NCI-H2196 treated with DMSO at 0.1 percent for 48 hours (cell line): ENCODE measurements at regions not wholly inside any gene's neighbourhood (a gene's known extent, or its start where the extent isn't known, plus 50 kb on each side); places are given as distances from the start of the nearest gene placed in this dataset.

Source experiments
- DNase-seq: peaks from one replicate; lab custom pipeline; 2025; ENCODE audit not compliant: unreplicated experiment; lab: John Stamatoyannopoulos, UW

GRCh38 chr3:99373846-99374210 is 264.6 kb upstream of the COL8A1 start:
- no peak for DNase-seq

GRCh38 chr3:99373088-99373845 is 265.1 kb upstream of the COL8A1 start:
- DNase-seq = no peak

DNA sequence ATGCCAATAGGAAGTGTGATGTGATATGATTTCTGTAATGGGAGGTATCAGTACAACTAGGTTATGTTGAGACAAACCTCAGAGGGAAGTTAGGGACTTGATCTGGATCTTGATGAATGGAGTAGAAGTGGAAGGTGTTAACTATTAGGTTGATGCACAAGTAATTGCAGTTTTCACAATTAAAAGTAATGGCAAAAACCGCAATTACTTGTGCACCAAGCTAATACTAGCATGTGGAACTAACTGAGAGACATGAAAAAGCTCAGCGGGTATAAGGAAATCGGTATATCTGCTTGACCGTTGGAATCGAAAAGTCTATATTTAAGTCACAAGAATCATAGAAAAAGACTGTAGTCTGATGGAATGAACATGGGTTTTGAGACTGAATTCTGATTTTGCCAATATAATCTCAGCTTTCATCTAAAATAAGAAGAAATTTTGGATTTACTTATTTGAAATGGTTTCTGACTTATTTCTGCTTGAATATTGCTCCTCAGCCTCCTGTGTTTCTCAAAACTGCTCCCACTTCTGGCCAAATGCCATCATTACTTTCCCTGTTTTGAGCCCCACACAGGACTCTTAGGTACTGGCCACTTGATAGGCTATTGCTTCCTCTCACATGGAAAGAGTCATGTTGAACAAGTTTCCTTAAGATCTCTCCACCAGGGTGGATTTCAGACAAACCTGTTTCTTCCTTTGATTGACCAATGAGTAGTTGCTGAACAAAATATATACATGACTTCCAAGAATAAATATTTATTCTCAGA is 271.5 kb upstream of the COL8A1 start:
- DNase-seq = no peak

- no peak for DNase-seq
These were observed 272.4 kb upstream of the COL8A1 start for GRCh38 chr3:99365979-99366378.

DNA sequence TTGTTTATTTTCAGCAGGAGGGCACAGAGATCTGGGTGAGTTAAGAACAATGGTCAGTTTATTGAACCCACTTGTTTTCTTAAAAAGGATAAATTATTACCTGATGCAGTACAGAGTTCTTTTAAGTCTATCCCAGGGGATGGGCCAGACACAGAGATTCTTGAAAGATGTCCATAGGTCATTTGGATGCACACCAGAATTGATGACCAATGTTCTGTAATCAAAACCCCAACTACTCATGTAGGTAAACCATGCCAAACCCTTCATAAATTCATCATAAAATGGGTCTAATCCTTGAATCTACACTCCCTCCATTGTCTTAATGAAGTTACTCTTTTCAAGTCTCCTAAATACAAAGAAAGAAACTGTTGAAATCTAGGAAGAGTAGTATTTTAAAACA is 273.0 kb upstream of the COL8A1 start:
- no peak for DNase-seq

DNA sequence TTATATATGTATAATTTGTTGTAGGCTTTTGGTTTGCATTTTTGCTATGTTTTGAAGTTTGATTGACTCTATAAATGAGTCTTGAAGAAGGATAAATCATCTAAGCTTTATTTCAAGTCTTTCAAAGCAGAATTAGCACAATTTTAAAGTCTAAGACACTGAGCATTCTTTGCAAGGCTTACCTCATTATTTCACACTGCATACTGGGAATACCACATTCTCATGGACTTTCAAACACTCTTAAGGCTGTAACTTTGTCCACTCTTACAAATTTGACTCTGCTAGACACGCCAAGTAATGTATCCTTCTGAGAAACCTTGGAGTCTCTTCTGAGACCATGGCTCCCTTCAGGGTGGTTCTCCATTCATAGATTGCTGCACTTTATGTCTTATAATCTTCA is 281.3 kb upstream of the COL8A1 start:
- DNase-seq = no peak

- no peak for DNase-seq
These were observed 281.7 kb upstream of the COL8A1 start for GRCh38 chr3:99356696-99357095.

GRCh38 chr3:99355465-99355864 is 282.9 kb upstream of the COL8A1 start:
- DNase-seq = no peak

- DNase-seq = no peak
These were observed 285.6 kb upstream of the COL8A1 start for GRCh38 chr3:99352811-99353210.

GRCh38 chr3:99351122-99351521 is 287.3 kb upstream of the COL8A1 start:
- DNase-seq = no peak

DNA sequence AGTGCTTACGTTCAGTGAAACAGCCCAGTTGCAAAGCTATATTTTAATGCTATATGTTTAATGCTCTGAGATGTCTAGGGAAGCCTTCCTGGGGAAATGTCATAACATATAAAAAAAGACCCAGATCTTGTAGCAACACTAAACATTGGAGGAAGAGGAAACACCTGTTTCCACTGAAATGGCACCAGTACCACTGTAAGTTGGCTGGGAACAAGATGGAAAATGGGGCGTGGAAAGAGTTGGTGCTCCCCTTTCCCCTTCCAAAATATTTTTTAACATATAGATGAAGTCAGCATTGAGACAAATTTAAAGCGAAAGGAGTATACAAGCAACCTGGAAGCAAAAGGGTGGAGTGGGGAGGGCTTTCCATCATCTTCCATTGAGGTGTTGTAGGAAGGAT is 289.9 kb upstream of the COL8A1 start:
- DNase-seq = no peak

DNA sequence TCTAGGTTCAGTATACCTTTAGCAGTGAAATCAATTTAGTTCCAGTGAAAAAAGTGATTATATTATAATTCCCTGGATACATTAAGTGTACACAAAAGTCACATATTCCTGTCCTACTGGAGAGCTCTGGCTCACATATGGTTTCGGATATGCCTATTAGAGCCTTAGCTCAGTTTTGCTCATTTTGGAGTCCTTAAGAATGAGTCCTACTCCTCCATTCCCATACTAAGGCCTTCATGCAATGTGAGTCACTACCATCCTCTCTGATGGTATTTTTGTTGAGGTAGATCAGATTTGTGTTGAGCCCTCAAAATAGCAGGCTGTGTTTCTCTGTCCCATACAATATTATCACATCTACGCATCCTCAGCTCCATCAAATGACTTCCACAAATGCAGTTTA is 294.2 kb upstream of the COL8A1 start:
- DNase-seq = no peak

DNA sequence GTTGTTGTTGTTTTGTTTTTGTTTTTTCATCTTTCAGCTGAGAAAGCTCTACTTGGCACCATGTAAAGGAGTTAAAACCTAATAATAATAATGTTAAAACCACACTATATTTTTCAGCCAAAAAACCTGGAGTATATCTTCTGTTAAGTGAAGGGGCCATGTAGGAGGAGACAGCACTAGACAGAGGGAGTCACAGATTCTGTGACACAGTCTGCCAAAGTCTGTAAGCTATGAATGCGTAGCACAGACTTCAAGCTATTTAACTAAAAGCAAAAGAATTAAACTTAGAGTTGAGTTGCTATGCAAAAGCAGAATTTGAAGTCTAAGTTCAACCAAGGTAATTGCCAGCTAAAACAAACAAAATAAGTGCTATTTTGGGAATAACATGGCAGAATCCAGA is 296.0 kb upstream of the COL8A1 start:
- DNase-seq = no peak

DNA sequence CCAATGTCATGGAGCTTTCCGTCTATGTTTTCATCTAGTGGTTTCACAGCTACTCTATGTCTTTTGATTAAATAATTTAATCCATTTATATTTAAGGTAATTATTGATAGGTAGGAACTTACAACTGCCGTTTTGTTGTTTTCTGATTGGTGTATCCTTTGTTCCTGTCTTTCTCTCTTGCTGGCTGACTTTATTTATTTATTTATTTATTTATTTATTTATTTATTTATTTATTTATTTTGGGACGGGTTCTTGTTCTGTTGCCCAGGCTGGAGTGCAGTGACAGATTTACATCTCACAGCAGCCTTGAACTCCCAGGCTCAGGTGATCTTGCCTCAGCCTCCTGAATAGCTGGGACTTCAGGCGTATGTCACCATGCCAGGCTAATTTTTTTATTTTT is 299.2 kb upstream of the COL8A1 start:
- DNase-seq = no peak

GRCh38 chr3:99332718-99333117 is 305.7 kb upstream of the COL8A1 start:
- DNase-seq = no peak

- no peak for DNase-seq
These were observed 306.1 kb upstream of the COL8A1 start for GRCh38 chr3:99332276-99332675.

- DNase-seq = no peak
These were observed 307.4 kb upstream of the COL8A1 start for GRCh38 chr3:99330924-99331532.

DNA sequence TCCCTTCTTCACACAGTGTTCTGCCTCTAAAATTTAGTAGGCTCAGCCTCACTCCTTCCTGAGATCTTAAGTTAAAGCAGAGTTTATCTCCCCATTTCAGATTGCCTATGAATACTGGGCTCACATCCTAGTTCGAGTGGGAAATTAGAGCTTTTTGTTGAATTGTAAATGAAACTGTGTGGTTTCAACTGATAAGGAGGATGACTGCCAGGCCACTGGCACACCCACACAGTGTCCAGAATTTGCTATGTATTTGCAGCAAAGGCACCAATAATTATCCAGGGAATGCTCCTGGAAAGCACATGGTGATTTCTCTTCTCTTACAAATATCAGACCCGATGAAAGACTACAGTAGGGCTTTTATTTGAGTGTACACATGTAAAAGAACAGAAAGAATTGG is 308.1 kb upstream of the COL8A1 start:
- no peak for DNase-seq

- DNase-seq = no peak
These were observed 313.0 kb upstream of the COL8A1 start for GRCh38 chr3:99325402-99325801.

- DNase-seq = no peak
These were observed 313.7 kb upstream of the COL8A1 start for GRCh38 chr3:99324636-99325203.

DNA sequence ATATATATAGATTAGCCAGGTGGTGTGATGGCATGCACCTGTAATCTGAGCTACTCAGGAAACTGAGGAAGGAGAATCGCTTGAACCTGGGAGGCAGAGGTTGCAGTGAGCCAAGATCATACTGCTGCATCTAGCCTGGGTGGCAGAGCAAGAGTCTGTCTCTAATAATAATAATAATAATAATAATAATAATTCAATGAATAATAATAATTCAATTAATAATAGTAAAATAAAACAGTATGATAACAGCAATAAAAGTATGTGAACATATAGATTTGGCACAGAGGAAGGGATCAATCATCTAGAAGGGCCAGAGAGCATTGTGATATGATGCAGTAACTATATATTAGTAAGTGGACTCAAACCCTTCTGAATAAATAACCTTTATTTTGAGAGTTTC is 314.5 kb upstream of the COL8A1 start:
- DNase-seq = no peak

DNA sequence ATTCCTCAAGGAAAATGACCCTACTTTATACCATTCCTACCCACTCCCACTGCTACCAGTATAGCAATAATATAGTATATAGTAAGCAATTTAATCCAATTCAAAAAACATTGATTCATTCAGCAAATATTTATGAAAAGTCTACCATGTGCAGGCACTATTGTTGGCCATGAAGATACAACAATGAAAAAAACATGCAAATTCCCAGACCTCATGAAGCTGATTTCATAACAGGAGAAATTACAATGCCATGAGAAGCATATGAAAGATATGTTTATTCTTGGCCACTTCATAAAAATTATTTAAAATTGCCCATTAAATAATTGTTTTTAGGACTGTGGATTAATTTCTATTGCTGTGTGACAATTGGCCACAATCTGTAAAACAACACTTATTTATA is 315.8 kb upstream of the COL8A1 start:
- no peak for DNase-seq
